ENCODE measurements at regions not wholly inside any gene's neighbourhood (a gene's known extent, or its start where the extent isn't known, plus 50 kb on each side); places are given as distances from the start of the nearest gene placed in this dataset.
"Not testable (repeated sequence)": the region's sequence is repeated elsewhere in the genome, so short reads cannot be mapped to it uniquely, and the experiment has no call there.

DNA sequence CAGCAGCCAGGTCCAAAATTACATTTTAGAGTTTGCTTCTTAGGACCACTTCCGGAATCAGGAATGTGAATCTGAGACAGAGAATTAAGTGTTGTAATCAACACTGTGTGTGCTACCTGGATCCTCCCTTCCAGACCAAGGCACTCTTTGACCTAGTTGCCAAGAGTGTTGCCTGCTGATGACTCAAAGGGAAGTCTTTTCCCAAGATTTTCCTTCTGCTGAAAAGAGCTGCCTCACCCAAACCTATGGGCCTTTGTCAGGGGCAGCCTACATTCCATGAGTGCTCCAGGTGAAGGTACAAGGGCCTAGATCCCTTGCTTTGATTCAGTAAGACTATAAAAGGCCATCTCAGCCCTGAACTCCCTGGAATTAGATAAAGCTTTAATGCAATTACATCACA, 712.5 kb upstream of the ANKRD30A start:
- H3K9me3 ChIP-seq, result no peaks in the 10 kb centered on the region

GRCh38 chr10:36400238-36400637, 725.2 kb upstream of the ANKRD30A start:
- H3K27me3 ChIP-seq (ENCODE audit: low read depth); H3K4me3 ChIP-seq; H3K36me3 ChIP-seq (replicated peaks); H3K4me1 ChIP-seq; in situ Hi-C loops (cut with MboI; ENCODE audit: low sequenced_read_pairs); DNase-seq (ENCODE audit: low spot score in 2 of 2); H3K9me3 ChIP-seq: not testable (repeated sequence)

More for the DNA sequence above, 712.5 kb upstream of the ANKRD30A start:
- no peak for DNase-seq (ENCODE audit: low spot score in 2 of 2)
- Histone ChIP-seq H3K4me3 (no peak overlapping the region), H3K27me3 (ENCODE audit: low read depth) (no peaks in the 10 kb centered on the region), H3K4me1 (no peaks in the 10 kb centered on the region), H3K36me3 (replicated peaks) (no peaks in the 10 kb centered on the region)
- in situ Hi-C loops (cut with MboI; ENCODE audit: low sequenced_read_pairs), result no loop called here

- no peaks in the 10 kb centered on the region for H3K4me1 ChIP-seq
- no peak for DNase-seq (ENCODE audit: low spot score in 2 of 2)
- in situ Hi-C loops (cut with MboI; ENCODE audit: low sequenced_read_pairs), result no loop called here
- no peak overlapping the region for H3K4me3 ChIP-seq
- no peaks in the 10 kb centered on the region for H3K9me3 ChIP-seq
- H3K27me3 ChIP-seq (ENCODE audit: low read depth), result no peaks in the 10 kb centered on the region
- no peaks in the 10 kb centered on the region for H3K36me3 ChIP-seq (replicated peaks)
Measured at GRCh38 chr10:36393801-36394200, 731.6 kb upstream of the ANKRD30A start.

GRCh38 chr10:36391405-36391804, 734.0 kb upstream of the ANKRD30A start:
- in situ Hi-C loops (cut with MboI; ENCODE audit: low sequenced_read_pairs), result no loop called here
- no peaks in the 10 kb centered on the region for H3K4me1 ChIP-seq
- no peaks in the 10 kb centered on the region for H3K36me3 ChIP-seq (replicated peaks)
- H3K27me3 ChIP-seq (ENCODE audit: low read depth), result no peaks in the 10 kb centered on the region
- DNase-seq (ENCODE audit: low spot score in 2 of 2), result no peak
- H3K9me3 ChIP-seq, result no peaks in the 10 kb centered on the region
- no peak overlapping the region for H3K4me3 ChIP-seq

- in situ Hi-C loops (cut with MboI; ENCODE audit: low sequenced_read_pairs), result no loop called here
- H3K36me3 ChIP-seq (replicated peaks), result no peaks in the 10 kb centered on the region
- no peaks in the 10 kb centered on the region for H3K9me3 ChIP-seq
- DNase-seq (ENCODE audit: low spot score in 2 of 2), result no peak
- H3K4me3 ChIP-seq, result no peak overlapping the region
- no peaks in the 10 kb centered on the region for H3K27me3 ChIP-seq (ENCODE audit: low read depth)
- no peaks in the 10 kb centered on the region for H3K4me1 ChIP-seq
Measured at GRCh38 chr10:36390221-36390620, 735.2 kb upstream of the ANKRD30A start.

DNA sequence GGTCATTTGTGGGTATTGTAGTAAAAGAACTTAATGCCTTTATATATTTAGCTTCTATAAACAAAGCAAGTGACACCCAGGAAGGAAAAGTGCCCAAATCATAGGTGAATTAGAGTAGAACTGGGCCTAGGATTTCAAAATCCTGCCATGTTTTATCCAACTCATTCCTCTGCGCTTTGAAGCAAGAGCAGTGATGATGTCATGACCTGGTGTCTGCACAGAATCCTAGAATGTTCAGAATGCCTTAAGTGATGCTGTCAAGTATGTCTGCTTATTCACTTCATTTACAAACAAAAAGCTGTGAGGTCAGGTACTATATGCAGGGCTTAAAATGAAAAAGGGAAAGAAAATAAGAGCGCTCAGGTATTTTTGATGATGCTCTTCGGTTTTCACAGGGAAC, 737.2 kb upstream of the ANKRD30A start:
- Histone ChIP-seq H3K27me3 (ENCODE audit: low read depth) (no peaks in the 10 kb centered on the region), H3K9me3 (no peaks in the 10 kb centered on the region), H3K4me3 (no peak overlapping the region), H3K4me1 (no peaks in the 10 kb centered on the region), H3K36me3 (replicated peaks) (no peaks in the 10 kb centered on the region)
- no peak for DNase-seq (ENCODE audit: low spot score in 2 of 2)
- in situ Hi-C loops (cut with MboI; ENCODE audit: low sequenced_read_pairs), result no loop called here

- H3K4me3 ChIP-seq, result no peak overlapping the region
- H3K4me1 ChIP-seq, result no peaks in the 10 kb centered on the region
- no peaks in the 10 kb centered on the region for H3K9me3 ChIP-seq
- H3K36me3 ChIP-seq (replicated peaks), result no peaks in the 10 kb centered on the region
- H3K27me3 ChIP-seq (ENCODE audit: low read depth), result no peaks in the 10 kb centered on the region
- DNase-seq (ENCODE audit: low spot score in 2 of 2), result no peak
- in situ Hi-C loops (cut with MboI; ENCODE audit: low sequenced_read_pairs), result no loop called here
Measured at GRCh38 chr10:36385693-36386092, 739.7 kb upstream of the ANKRD30A start.

- H3K4me1 ChIP-seq, result no peaks in the 10 kb centered on the region
- no peaks in the 10 kb centered on the region for H3K36me3 ChIP-seq (replicated peaks)
- DNase-seq (ENCODE audit: low spot score in 2 of 2), result no peak
- H3K9me3 ChIP-seq, result no peaks in the 10 kb centered on the region
- no peak overlapping the region for H3K4me3 ChIP-seq
- no peaks in the 10 kb centered on the region for H3K27me3 ChIP-seq (ENCODE audit: low read depth)
- in situ Hi-C loops (cut with MboI; ENCODE audit: low sequenced_read_pairs), result no loop called here
Measured at GRCh38 chr10:36383349-36383748, 741.3 kb upstream of the FZD8 start.

DNA sequence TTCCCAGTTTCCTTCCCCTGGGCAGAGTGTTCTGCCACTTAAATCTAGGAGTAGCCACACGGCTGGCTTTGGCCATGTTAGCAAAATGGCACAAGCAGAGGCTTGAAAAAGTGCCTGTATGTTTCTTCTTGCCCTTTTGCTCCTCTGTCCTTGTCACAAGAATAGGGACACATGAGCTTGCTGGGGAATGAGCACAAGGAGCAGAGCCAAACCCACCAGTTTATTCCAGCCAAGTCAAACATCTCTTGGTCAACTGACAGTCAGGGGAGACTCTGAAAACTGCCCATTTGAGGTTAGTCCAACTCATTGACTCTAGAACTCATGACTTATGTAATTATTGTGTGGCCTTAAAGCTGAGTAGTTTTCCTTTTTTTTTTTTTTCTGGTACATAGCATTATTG, 739.7 kb upstream of the FZD8 start:
- in situ Hi-C loops (cut with MboI; ENCODE audit: low sequenced_read_pairs), result no loop called here
- Histone ChIP-seq H3K4me3 (no peak overlapping the region), H3K4me1 (no peaks in the 10 kb centered on the region), H3K36me3 (replicated peaks) (no peaks in the 10 kb centered on the region), H3K27me3 (ENCODE audit: low read depth) (no peaks in the 10 kb centered on the region), H3K9me3 (no peaks in the 10 kb centered on the region)
- no peak for DNase-seq (ENCODE audit: low spot score in 2 of 2)

- Histone ChIP-seq H3K36me3 (replicated peaks) (no peaks in the 10 kb centered on the region), H3K27me3 (ENCODE audit: low read depth) (no peaks in the 10 kb centered on the region), H3K4me3 (no peak overlapping the region), H3K9me3 (no peaks in the 10 kb centered on the region), H3K4me1 (no peaks in the 10 kb centered on the region)
- DNase-seq (ENCODE audit: low spot score in 2 of 2), result no peak
- in situ Hi-C loops (cut with MboI; ENCODE audit: low sequenced_read_pairs), result no loop called here
Measured at GRCh38 chr10:36380538-36380937, 738.4 kb upstream of the FZD8 start.

DNA sequence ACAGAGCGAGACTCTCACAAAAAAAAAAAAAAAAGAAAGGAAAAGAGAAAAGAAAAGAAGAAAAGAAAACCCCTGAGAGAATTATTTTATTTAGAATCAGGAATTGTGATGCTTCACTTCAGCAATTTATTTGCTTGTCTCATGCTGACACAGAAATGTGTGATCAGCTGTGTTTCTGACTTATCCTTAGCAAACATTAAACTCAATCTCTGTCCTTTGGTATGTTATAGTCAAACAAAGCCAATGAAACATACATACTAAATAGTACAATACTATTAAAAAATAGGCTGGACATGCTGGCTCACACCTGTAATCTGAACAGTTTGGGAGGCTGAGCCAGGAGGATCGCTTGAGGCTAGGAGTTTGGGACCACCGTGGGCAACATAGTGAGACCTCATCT, 733.0 kb upstream of the FZD8 start:
- Histone ChIP-seq H3K27me3 (ENCODE audit: low read depth) (no peaks in the 10 kb centered on the region), H3K4me3 (no peak overlapping the region), H3K36me3 (replicated peaks) (no peaks in the 10 kb centered on the region), H3K4me1 (no peaks in the 10 kb centered on the region), H3K9me3 (no peaks in the 10 kb centered on the region)
- no peak for DNase-seq (ENCODE audit: low spot score in 2 of 2)
- in situ Hi-C loops (cut with MboI; ENCODE audit: low sequenced_read_pairs), result no loop called here

GRCh38 chr10:36373424-36374096, 731.5 kb upstream of the FZD8 start:
- DNase-seq (ENCODE audit: low spot score in 2 of 2), result no peak
- H3K36me3 ChIP-seq (replicated peaks), result no peaks in the 10 kb centered on the region
- H3K9me3 ChIP-seq, result no peaks in the 10 kb centered on the region
- no peaks in the 10 kb centered on the region for H3K27me3 ChIP-seq (ENCODE audit: low read depth)
- in situ Hi-C loops (cut with MboI; ENCODE audit: low sequenced_read_pairs), result no loop called here
- H3K4me3 ChIP-seq, result no peak overlapping the region
- no peaks in the 10 kb centered on the region for H3K4me1 ChIP-seq

DNA sequence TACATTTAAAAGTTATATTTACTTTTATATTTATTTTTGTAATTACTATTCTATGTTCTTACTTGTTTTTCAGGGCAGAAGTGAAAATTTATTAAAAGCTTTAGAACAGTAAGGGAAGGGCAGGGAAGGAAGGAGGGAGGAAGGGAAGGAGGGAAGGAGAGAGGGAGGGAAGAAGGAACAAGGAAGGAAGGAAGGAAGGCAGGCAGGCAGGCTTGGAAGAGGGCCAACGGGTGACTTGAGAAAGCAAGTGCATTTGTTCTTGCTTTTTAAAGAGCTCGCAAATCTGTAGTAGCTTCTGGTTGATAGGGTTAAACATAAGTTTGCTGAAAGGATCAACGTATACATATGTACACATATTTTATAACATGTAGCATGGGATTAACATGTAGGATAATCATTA, 725.3 kb upstream of the FZD8 start:
- no peaks in the 10 kb centered on the region for H3K4me1 ChIP-seq

DNA sequence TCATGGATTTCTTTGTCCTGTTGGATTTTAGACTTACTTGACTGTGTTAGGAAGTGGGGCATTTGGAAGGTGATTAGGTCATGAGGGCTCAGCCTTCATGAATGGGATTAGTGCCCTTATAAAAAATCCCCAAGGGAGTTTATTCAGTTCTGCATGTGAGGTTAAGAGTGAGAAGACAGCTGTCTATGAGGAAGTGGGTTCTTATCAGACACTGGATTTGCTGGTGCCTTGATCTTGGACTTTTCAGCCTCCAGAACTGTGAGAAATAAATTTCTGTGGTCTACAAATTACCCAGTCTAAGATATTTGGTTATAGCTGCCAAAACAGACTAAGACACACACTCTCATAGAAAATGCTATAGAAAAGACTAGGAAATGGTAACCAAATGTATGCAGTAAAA, 724.7 kb upstream of the FZD8 start:
- no peak for DNase-seq (ENCODE audit: low spot score in 2 of 2)
- Histone ChIP-seq H3K4me3 (no peak overlapping the region), H3K36me3 (replicated peaks) (no peaks in the 10 kb centered on the region), H3K9me3 (no peaks in the 10 kb centered on the region), H3K4me1 (no peaks in the 10 kb centered on the region), H3K27me3 (ENCODE audit: low read depth) (no peaks in the 10 kb centered on the region)
- in situ Hi-C loops (cut with MboI; ENCODE audit: low sequenced_read_pairs), result no loop called here

More for the DNA sequence above, 725.3 kb upstream of the FZD8 start:
- H3K36me3 ChIP-seq (replicated peaks), result no peaks in the 10 kb centered on the region
- H3K4me3 ChIP-seq, result no peak overlapping the region
- in situ Hi-C loops (cut with MboI; ENCODE audit: low sequenced_read_pairs), result no loop called here
- no peaks in the 10 kb centered on the region for H3K27me3 ChIP-seq (ENCODE audit: low read depth)
- H3K9me3 ChIP-seq, result no peaks in the 10 kb centered on the region
- no peak for DNase-seq (ENCODE audit: low spot score in 2 of 2)

DNA sequence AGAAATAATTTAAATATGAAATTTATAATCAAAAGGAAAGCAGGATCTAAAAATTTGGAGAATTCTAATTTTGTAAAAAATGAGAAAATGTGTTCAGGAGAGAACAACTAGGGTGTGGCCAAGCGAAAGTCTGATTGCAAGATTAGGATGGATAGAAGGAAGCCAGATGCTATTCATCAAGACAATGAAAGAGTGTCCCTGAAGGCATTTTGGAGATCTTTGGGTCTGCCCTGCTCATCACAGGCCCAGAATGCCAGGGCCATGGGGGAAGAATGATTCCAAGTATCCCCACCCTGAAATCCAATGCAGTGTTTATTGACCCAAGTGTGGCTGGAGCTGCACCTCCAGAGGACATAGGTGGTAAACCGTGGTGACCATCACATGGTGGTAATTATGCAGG, 724.0 kb upstream of the FZD8 start:
- no peak overlapping the region for H3K4me3 ChIP-seq
- no peaks in the 10 kb centered on the region for H3K9me3 ChIP-seq
- in situ Hi-C loops (cut with MboI; ENCODE audit: low sequenced_read_pairs), result no loop called here
- H3K4me1 ChIP-seq, result no peaks in the 10 kb centered on the region
- DNase-seq (ENCODE audit: low spot score in 2 of 2), result no peak
- H3K27me3 ChIP-seq (ENCODE audit: low read depth), result no peaks in the 10 kb centered on the region
- H3K36me3 ChIP-seq (replicated peaks), result no peaks in the 10 kb centered on the region

Data from HAP-1 (cell line).